ENCODE measurements at regions not wholly inside any gene's neighbourhood (a gene's known extent, or its start where the extent isn't known, plus 50 kb on each side); places are given as distances from the start of the nearest gene placed in this dataset.

DNA sequence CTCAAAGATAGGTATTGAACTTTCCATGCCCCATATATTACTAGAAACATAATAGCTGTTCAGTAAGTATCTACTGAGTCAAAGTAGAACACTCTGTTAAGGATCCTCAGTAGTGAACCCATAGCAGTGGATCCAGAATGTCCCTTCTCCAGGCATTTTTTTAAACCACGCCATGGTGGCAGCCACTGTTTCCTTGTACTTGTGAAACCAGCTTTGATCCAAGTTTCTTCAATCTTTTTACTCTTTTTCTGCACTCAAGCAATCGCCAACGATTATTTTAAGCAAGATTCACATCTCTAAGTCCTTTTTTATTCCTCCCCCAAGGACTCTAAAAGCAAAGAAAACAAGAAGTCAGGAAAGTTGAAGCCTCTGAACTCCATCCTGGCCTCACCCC is 291.2 kb upstream of the SLC14A2 start:
- Histone ChIP-seq H3K27ac (no peak overlapping the region), H3K27me3 (ENCODE audit: insufficient read depth, low read depth, severe bottlenecking) (peaks cover 98% of the 10 kb centered on the region)
- no peak for DNase-seq

GRCh38 chr18:45324495-45325113 is 290.7 kb upstream of the SLC14A2 start:
- H3K27me3 ChIP-seq (ENCODE audit: insufficient read depth, low read depth, severe bottlenecking) = peaks cover 98% of the 10 kb centered on the region
- H3K36me3 ChIP-seq = no peaks in the 10 kb centered on the region
- H3K9me3 ChIP-seq (ENCODE audit: severe bottlenecking) = no peaks in the 10 kb centered on the region
- no peak for DNase-seq
- H3K4me3 ChIP-seq (ENCODE audit: low read depth, low read length) = no peak overlapping the region
- TF ChIP-seq CTCF (IDR thresholded peaks at IDR 0.05; ENCODE audit: low read depth, low read length) = no peak
- no peak overlapping the region for H3K27ac ChIP-seq

More for the DNA sequence above, 291.2 kb upstream of the SLC14A2 start:
- TF ChIP-seq CTCF (IDR thresholded peaks at IDR 0.05; ENCODE audit: low read depth, low read length) = no peak
- Histone ChIP-seq H3K36me3 (no peaks in the 10 kb centered on the region), H3K9me3 (ENCODE audit: severe bottlenecking) (no peaks in the 10 kb centered on the region), H3K4me3 (ENCODE audit: low read depth, low read length) (no peak overlapping the region)

DNA sequence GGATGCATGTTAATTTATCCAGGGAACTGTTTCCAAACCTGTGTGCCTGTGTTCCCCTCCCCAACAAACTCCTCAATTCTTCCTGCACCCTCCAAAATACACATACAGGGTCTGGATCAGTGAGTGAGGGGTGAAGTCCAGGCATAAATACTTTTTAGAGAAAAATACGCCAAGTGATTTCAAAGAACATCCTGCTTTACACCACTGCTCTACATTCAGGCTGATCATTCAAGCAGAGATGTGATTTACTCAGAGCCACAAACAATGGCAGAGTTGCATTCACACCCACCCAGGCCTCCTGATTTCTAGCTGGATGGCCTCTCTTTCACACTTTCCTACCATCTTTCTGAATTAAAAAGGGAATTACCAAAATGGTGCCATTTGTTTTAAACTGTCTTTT is 289.5 kb upstream of the SLC14A2 start:
- no peak overlapping the region for H3K27ac ChIP-seq
- no peaks in the 10 kb centered on the region for H3K36me3 ChIP-seq
- TF ChIP-seq CTCF (IDR thresholded peaks at IDR 0.05; ENCODE audit: low read depth, low read length) = no peak
- no peak overlapping the region for H3K4me3 ChIP-seq (ENCODE audit: low read depth, low read length)
- peaks cover 98% of the 10 kb centered on the region for H3K27me3 ChIP-seq (ENCODE audit: insufficient read depth, low read depth, severe bottlenecking)
- no peaks in the 10 kb centered on the region for H3K9me3 ChIP-seq (ENCODE audit: severe bottlenecking)
- no peak for DNase-seq

GRCh38 chr18:45326505-45326904 is 288.8 kb upstream of the SLC14A2 start:
- H3K4me3 ChIP-seq (ENCODE audit: low read depth, low read length) = no peak overlapping the region
- no peaks in the 10 kb centered on the region for H3K36me3 ChIP-seq
- no peaks in the 10 kb centered on the region for H3K9me3 ChIP-seq (ENCODE audit: severe bottlenecking)
- no peak overlapping the region for H3K27ac ChIP-seq
- H3K27me3 ChIP-seq (ENCODE audit: insufficient read depth, low read depth, severe bottlenecking) = peaks cover 97% of the 10 kb centered on the region
- TF ChIP-seq CTCF (IDR thresholded peaks at IDR 0.05; ENCODE audit: low read depth, low read length) = no peak
- no peak for DNase-seq

DNA sequence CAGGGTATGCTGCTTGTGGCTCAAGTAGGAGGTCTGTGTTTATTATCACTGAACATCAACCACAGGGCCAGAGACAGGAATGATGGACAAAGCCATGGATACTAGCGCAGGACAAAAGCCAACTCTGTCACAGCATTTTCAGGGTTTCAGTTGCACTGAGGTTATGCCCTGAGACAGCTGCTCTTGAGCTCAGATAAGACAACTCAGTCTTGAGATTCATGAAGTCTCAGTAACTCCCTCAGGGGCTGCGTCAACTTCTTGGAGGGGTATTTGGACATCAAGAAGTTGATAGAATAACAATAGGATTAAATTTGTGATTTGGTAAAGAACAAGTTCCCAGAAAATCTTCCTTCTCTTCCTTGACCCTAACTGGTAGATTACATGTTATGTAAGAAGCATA is 287.0 kb upstream of the SLC14A2 start:
- Histone ChIP-seq H3K36me3 (no peaks in the 10 kb centered on the region), H3K27me3 (ENCODE audit: insufficient read depth, low read depth, severe bottlenecking) (peaks cover 91% of the 10 kb centered on the region), H3K4me3 (ENCODE audit: low read depth, low read length) (no peak overlapping the region), H3K27ac (no peak overlapping the region), H3K9me3 (ENCODE audit: severe bottlenecking) (no peaks in the 10 kb centered on the region)
- no peak for DNase-seq
- TF ChIP-seq CTCF (IDR thresholded peaks at IDR 0.05; ENCODE audit: low read depth, low read length) = no peak

GRCh38 chr18:45328811-45329210 is 286.5 kb upstream of the SLC14A2 start:
- peaks cover 90% of the 10 kb centered on the region for H3K27me3 ChIP-seq (ENCODE audit: insufficient read depth, low read depth, severe bottlenecking)
- no peaks in the 10 kb centered on the region for H3K9me3 ChIP-seq (ENCODE audit: severe bottlenecking)
- no peak for TF ChIP-seq CTCF (IDR thresholded peaks at IDR 0.05; ENCODE audit: low read depth, low read length)
- no peak for DNase-seq
- H3K27ac ChIP-seq = no peak overlapping the region
- no peak overlapping the region for H3K4me3 ChIP-seq (ENCODE audit: low read depth, low read length)
- no peaks in the 10 kb centered on the region for H3K36me3 ChIP-seq

All from WERI-Rb-1 (cell line).